IMR-90 (cell line): ENCODE measurements at regions not wholly inside any gene's neighbourhood (a gene's known extent, or its start where the extent isn't known, plus 50 kb on each side); places are given as distances from the start of the nearest gene placed in this dataset.

Experiments
- CEBPB ChIP-seq: IDR thresholded peaks from 2 replicates; pipeline ENCODE4 v1.6.1; 2012; ENCODE audit warnings: low read depth, low read length, improper control_type of control experiment
- CHD1 ChIP-seq: IDR thresholded peaks from 2 replicates; pipeline ENCODE4 v1.6.1; 2012; ENCODE audit warnings: low read depth, low read length, improper control_type of control experiment
- ELK1 ChIP-seq: fragments of 150-350 bp; IDR thresholded peaks from 2 replicates; pipeline ENCODE4 v1.6.1; 2016; ENCODE audit warnings: low read depth, mild to moderate bottlenecking, low read length, moderate library complexity, borderline replicate concordance
- FOS ChIP-seq: fragments of 150-350 bp; IDR thresholded peaks from 2 replicates; pipeline ENCODE4 v1.6.1; 2016; ENCODE audit warnings: low read depth, low read length
- MAFK ChIP-seq: IDR thresholded peaks from 2 replicates; pipeline ENCODE4 v1.6.1; 2012; ENCODE audit warnings: low read depth, low read length, improper control_type of control experiment
- MAZ ChIP-seq: IDR thresholded peaks from 2 replicates; pipeline ENCODE4 v1.6.1; 2012; ENCODE audit warnings: low read depth, mild to moderate bottlenecking, low read length, improper control_type of control experiment, moderate library complexity, borderline replicate concordance
- MXI1 ChIP-seq: IDR thresholded peaks from 2 replicates; pipeline ENCODE4 v1.6.1; 2012; ENCODE audit warnings: low read depth, mild to moderate bottlenecking, low read length, moderate library complexity, borderline replicate concordance
- POLR2A ChIP-seq: IDR thresholded peaks from 2 replicates; pipeline ENCODE4 v1.6.1; 2012; ENCODE audit warnings: mild to moderate bottlenecking, low read depth, low read length
- RAD21 ChIP-seq: IDR thresholded peaks from 2 replicates; pipeline ENCODE4 v1.6.1; 2012; ENCODE audit warnings: low read length, improper control_type of control experiment
- RCOR1 ChIP-seq: IDR thresholded peaks from 2 replicates; pipeline ENCODE4 v1.6.1; 2012; ENCODE audit warnings: mild to moderate bottlenecking, low read length, improper control_type of control experiment; ENCODE audit not compliant: insufficient replicate concordance
- SMC3 ChIP-seq: fragments of 150-350 bp; IDR thresholded peaks from 2 replicates; pipeline ENCODE4 v1.6.1; 2016; ENCODE audit warnings: low read depth, mild to moderate bottlenecking, antibody characterized with exemption, low read length, moderate library complexity
- USF2 ChIP-seq: fragments of 150-350 bp; IDR thresholded peaks from 2 replicates; pipeline ENCODE4 v1.6.1; 2017; ENCODE audit warnings: mild to moderate bottlenecking, antibody characterized with exemption, low read length, low read depth
- TF ChIP-seq, protein P1 (sequence below): conservative IDR thresholded peaks from 2 replicates; pipeline ENCODE4 v1.5.1; 2012; ENCODE audit warnings: mild to moderate bottlenecking, low read depth, low read length, improper control_type of control experiment

DNA sequence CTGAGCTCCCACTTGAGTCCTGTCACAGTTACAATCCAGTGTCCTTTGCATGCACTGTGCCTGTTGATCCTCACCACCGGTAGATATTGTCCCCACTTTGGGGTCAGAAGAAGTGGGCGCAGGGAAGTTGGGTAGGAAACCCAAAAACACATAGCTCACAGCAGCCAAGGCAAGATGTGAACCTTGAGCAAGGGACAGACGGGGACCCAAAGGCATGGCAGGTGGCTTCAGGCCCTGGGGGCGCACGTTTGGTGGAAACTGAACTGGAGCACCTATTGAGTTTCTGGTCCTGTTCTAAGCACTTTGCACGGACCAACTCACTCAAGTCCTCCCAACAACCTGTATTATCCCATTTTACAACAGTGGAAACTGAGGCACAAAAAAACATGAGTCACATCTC lies 82.8 kb upstream of the ZNF716 start:
- TF ChIP-seq, protein P1, sequence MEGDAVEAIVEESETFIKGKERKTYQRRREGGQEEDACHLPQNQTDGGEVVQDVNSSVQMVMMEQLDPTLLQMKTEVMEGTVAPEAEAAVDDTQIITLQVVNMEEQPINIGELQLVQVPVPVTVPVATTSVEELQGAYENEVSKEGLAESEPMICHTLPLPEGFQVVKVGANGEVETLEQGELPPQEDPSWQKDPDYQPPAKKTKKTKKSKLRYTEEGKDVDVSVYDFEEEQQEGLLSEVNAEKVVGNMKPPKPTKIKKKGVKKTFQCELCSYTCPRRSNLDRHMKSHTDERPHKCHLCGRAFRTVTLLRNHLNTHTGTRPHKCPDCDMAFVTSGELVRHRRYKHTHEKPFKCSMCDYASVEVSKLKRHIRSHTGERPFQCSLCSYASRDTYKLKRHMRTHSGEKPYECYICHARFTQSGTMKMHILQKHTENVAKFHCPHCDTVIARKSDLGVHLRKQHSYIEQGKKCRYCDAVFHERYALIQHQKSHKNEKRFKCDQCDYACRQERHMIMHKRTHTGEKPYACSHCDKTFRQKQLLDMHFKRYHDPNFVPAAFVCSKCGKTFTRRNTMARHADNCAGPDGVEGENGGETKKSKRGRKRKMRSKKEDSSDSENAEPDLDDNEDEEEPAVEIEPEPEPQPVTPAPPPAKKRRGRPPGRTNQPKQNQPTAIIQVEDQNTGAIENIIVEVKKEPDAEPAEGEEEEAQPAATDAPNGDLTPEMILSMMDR: no peak
- TF ChIP-seq SMC3 (no peak), ELK1 (no peak), POLR2A (no peak), CHD1 (no peak), USF2 (no peak), MAZ (no peak), FOS (no peak), RAD21 (no peak), MAFK (no peak), MXI1 (no peak), RCOR1 (no peak), CEBPB (no peak)
